Bronchial epithelial cell (primary cell): ENCODE measurements at regions not wholly inside any gene's neighbourhood (a gene's known extent, or its start where the extent isn't known, plus 50 kb on each side); places are given as distances from the start of the nearest gene placed in this dataset.

Experiments
- DNase-seq: peaks from one replicate; pipeline ENCODE4 v3.0.0-alpha.2; 2010; ENCODE audit warnings: low read depth
- FAIRE-seq: peaks from 2 replicates; lab custom pipeline; 2011; peaks lifted over from hg19 to GRCh38; lab: Jason Lieb, UNC
- H3K27me3 ChIP-seq: 2 replicates; pipeline ENCODE4 v1.5.1; 2011; ENCODE audit warnings: low read length; ENCODE audit not compliant: control insufficient read depth, insufficient read depth
- H3K36me3 ChIP-seq: 2 replicates; pipeline ENCODE4 v1.5.1; 2011; ENCODE audit warnings: low read length; ENCODE audit not compliant: control insufficient read depth, insufficient read depth
- H3K4me3 ChIP-seq: 2 replicates; pipeline ENCODE4 v1.5.1; 2011; ENCODE audit warnings: mild to moderate bottlenecking, low read depth, low read length, control low read depth
- TF ChIP-seq, protein P1 (sequence below): IDR thresholded peaks from 2 replicates; pipeline ENCODE4 v1.5.1; 2011; ENCODE audit warnings: mild to moderate bottlenecking, moderate library complexity, low read length, control low read depth, inconsistent platforms; ENCODE audit not compliant: insufficient read depth, severe bottlenecking

DNA sequence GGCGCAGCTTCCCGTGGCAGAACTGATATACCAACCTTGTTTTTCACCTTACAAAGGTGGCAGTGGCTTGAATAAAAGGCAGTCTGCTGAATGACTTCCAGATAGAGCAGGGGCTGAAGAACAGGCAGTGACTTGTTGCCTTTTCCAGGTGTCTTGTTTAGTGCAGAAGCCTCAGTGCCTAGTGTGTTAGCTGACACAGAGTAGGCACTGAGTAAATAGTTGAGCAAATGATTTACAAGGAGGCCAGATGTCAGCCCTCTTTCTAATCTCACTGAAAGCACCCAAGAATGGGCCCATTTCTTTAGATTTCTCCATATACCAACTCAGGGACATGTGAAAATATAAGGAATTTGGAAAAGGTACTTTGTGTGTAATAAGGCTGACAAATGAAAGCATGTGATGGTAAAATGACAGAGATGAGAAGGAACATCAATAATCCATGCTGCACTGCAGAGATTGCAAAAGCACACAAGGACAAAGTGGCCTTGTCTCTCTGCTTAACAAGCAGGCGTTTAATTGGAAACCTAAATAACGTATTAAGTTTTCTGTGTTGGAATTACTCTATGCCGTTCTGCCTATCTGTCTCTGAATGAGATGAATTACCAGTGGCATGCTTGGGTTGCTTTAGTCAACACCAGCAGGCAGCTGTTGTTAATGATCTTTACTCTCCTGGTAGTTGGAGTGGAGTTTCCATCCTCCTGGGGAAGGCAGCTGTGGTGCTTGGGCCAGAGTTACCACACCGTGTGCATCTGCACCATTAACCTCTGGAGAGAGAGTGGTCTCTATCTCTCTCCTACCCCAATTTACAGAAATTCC, 360.1 kb upstream of the C9orf72 start:
- FAIRE-seq, result no peak
- Histone ChIP-seq H3K27me3 (no peaks in the 10 kb centered on the region), H3K36me3 (no peaks in the 10 kb centered on the region), H3K4me3 (no peak overlapping the region)
- TF ChIP-seq, protein P1, sequence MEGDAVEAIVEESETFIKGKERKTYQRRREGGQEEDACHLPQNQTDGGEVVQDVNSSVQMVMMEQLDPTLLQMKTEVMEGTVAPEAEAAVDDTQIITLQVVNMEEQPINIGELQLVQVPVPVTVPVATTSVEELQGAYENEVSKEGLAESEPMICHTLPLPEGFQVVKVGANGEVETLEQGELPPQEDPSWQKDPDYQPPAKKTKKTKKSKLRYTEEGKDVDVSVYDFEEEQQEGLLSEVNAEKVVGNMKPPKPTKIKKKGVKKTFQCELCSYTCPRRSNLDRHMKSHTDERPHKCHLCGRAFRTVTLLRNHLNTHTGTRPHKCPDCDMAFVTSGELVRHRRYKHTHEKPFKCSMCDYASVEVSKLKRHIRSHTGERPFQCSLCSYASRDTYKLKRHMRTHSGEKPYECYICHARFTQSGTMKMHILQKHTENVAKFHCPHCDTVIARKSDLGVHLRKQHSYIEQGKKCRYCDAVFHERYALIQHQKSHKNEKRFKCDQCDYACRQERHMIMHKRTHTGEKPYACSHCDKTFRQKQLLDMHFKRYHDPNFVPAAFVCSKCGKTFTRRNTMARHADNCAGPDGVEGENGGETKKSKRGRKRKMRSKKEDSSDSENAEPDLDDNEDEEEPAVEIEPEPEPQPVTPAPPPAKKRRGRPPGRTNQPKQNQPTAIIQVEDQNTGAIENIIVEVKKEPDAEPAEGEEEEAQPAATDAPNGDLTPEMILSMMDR, result no peak
- peak; percentile 13 for DNase-seq

DNA sequence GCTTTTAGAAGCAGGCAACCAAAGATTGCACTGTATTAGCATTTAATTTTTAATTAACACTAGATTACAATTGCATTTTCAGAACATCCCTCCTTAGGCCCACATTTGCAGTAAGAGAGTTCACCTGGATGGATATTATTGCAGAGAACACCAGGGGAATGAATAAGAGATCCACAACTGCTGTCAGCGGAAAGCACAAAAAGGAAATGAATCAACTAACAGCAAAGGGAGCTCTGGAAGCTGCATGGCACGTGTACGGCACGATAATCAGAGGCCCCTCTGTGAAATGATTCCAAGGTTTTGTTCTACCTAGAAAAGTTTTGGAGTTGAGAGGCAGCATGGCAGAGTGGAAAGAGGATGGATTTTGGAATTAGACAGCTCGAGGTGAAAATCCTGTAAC, 361.2 kb upstream of the C9orf72 start:
- TF ChIP-seq, protein P1, result no peak
- DNase-seq, result no peak
- no peak for FAIRE-seq
- Histone ChIP-seq H3K36me3 (no peaks in the 10 kb centered on the region), H3K27me3 (no peaks in the 10 kb centered on the region), H3K4me3 (no peak overlapping the region)

DNA sequence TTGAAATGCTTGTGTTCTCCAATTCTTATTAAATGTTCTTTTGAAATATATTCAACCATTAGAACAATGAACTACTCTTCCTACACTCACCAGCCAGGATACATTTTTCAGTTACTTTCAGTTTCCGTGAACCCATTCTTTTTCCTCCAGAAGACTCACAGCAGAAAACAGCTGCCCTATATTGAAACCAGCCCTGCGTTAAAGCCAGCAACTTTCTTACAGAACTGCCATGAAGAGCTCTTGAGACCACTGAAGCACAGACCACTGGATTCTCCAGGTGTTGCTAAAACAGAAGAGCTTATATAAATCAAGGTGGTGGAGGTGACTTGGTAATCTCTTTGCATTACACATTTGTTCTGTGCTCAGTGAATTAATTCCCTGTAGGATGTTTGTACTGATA, 365.9 kb upstream of the C9orf72 start:
- Histone ChIP-seq H3K27me3 (no peaks in the 10 kb centered on the region), H3K36me3 (no peaks in the 10 kb centered on the region), H3K4me3 (no peak overlapping the region)
- no peak for FAIRE-seq
- TF ChIP-seq, protein P1, result no peak
- no peak for DNase-seq

DNA sequence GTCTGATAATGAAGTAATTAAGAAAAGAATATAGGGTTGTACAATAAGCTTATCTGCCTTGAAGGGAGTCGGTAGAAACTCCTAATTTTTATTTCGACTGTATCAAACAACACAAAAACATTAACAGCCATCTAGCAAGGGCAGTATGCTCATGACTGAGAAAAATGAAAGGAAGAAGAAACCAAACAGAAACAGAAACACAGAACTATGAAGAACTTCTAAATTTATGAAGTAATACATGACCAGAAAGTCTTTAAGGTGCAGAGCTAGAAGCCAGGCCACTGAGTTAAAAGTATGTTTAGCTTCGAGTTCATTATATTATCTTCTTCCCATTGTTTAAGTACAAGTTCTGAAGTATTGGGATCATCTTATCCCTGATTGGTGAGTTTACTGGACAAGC, 367.3 kb upstream of the C9orf72 start:
- no peaks in the 10 kb centered on the region for H3K27me3 ChIP-seq
- no peak for DNase-seq
- no peak overlapping the region for H3K4me3 ChIP-seq
- no peak for FAIRE-seq
- TF ChIP-seq, protein P1, result no peak
- no peaks in the 10 kb centered on the region for H3K36me3 ChIP-seq

DNA sequence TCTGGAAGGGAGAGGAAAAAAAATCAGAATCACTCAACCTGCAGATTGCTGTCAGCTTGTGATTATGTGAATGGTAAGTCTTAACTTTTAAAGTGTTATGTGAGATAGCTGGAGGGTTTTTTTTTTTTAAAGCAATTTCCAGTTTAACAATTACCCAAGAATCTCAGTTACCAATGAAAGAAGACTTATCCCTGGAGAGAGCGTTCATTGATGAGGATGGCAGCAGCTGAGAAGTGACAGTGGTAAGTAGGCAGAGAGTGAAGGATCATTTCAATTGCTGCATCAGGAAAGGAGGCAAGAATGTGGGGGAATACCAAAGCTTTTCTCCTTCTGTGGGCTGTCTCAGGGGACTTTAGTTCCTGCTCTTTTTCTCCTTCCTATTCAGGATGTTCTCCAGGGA, 370.2 kb upstream of the C9orf72 start:
- DNase-seq, result no peak
- FAIRE-seq, result no peak
- no peaks in the 10 kb centered on the region for H3K36me3 ChIP-seq
- TF ChIP-seq, protein P1, result no peak
- no peak overlapping the region for H3K4me3 ChIP-seq
- no peaks in the 10 kb centered on the region for H3K27me3 ChIP-seq

DNA sequence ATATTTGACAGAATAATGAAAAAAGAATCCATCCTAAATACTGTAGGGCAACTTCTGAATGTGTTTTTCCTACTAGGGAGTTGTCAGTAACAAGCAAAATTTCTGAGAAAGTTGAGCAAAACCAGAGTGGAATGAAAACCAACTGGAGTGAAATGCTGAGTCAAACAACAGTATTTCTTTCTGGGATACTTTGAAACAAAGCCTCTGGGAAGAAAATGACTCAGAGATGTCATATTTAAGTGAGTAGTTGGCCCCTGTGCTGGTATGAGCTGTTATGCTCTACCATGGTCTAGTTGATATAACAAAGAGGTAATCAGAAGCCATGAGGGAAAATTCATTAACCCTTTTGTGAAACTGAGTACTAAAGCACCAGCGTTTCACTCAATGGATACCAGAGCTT, 372.1 kb upstream of the C9orf72 start:
- Histone ChIP-seq H3K36me3 (no peaks in the 10 kb centered on the region), H3K27me3 (no peaks in the 10 kb centered on the region), H3K4me3 (no peak overlapping the region)
- DNase-seq (peak; percentile 52), FAIRE-seq (no peak)
- TF ChIP-seq, protein P1, result no peak
